BLaER1 (cell line): ENCODE measurements at regions not wholly inside any gene's neighbourhood (a gene's known extent, or its start where the extent isn't known, plus 50 kb on each side); places are given as distances from the start of the nearest gene placed in this dataset.
"Not testable (repeated sequence)": the region's sequence is repeated elsewhere in the genome, so short reads cannot be mapped to it uniquely, and the experiment has no call there.

ENCODE experiments used
- H3K27ac ChIP-seq: shearing (Covaris generic); formaldehyde crosslinking; 2 replicates; pipeline ENCODE4 v1.8.1; 2022
- H3K27me3 ChIP-seq: shearing (Covaris generic); formaldehyde crosslinking; 2 replicates; pipeline ENCODE4 v1.8.1; 2022
- H3K36me3 ChIP-seq: shearing (Covaris generic); formaldehyde crosslinking; 2 replicates; pipeline ENCODE4 v1.8.1; 2022
- H3K4me1 ChIP-seq: shearing (Covaris generic); formaldehyde crosslinking; 2 replicates; pipeline ENCODE4 v1.8.1; 2022
- H3K4me2 ChIP-seq: shearing (Covaris generic); formaldehyde crosslinking; 2 replicates; pipeline ENCODE4 v1.8.1; 2022
- H3K4me3 ChIP-seq: shearing (Covaris generic); formaldehyde crosslinking; 2 replicates; pipeline ENCODE4 v1.8.1; 2022
- H3K9ac ChIP-seq: shearing (Covaris generic); formaldehyde crosslinking; 2 replicates; pipeline ENCODE4 v1.8.1; 2022
- H3K9me3 ChIP-seq: shearing (Covaris generic); formaldehyde crosslinking; 2 replicates; pipeline ENCODE4 v1.8.1; 2022
- H4K20me1 ChIP-seq: shearing (Covaris generic); formaldehyde crosslinking; 2 replicates; pipeline ENCODE4 v1.8.1; 2022
- Cebpa-rat ChIP-seq: shearing (Covaris generic); IDR thresholded peaks from 2 replicates; pipeline ENCODE4 v1.8.1; 2022

DNA sequence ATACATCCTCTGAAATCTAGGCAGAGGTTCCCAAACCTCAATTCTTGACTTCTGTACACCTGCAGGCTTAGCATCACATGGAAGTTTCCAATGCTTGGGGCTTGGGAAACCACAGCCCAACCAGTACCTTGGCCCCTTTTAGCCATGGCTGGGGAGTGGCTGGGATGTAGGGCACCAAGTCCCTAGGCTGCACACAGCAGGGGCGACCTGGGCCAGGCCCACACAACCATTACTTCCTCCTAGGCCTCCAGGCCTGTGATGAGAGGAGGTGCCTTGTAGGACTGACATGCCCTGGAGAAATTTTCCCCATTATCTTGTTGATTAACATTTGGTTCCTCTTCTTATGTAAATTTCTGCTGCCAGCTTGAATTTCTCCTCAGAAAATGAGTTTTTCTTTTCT lies 1387.4 kb downstream of the FSCB start:
- no peaks in the 10 kb centered on the region for H3K4me1 ChIP-seq
- H3K4me2 ChIP-seq, result no peak overlapping the region
- no peaks in the 10 kb centered on the region for H3K27me3 ChIP-seq
- no peak overlapping the region for H3K9ac ChIP-seq
- no peaks in the 10 kb centered on the region for H4K20me1 ChIP-seq
- TF ChIP-seq Cebpa-rat, result no peak
- no peak overlapping the region for H3K4me3 ChIP-seq
- H3K36me3 ChIP-seq, result no peaks in the 10 kb centered on the region
- peaks cover 19% of the 10 kb centered on the region for H3K9me3 ChIP-seq
- H3K27ac ChIP-seq, result no peak overlapping the region

GRCh38 chr14:43116341-43116740 lies 1390.7 kb downstream of the FSCB start:
- H3K4me2 ChIP-seq, result no peak overlapping the region
- TF ChIP-seq Cebpa-rat, result no peak
- H3K27ac ChIP-seq, result no peak overlapping the region
- no peaks in the 10 kb centered on the region for H3K27me3 ChIP-seq
- no peak overlapping the region for H3K9ac ChIP-seq
- H3K36me3 ChIP-seq, result no peaks in the 10 kb centered on the region
- H3K9me3 ChIP-seq, result peaks cover 19% of the 10 kb centered on the region
- no peaks in the 10 kb centered on the region for H3K4me1 ChIP-seq
- H3K4me3 ChIP-seq, result no peak overlapping the region
- no peaks in the 10 kb centered on the region for H4K20me1 ChIP-seq

DNA sequence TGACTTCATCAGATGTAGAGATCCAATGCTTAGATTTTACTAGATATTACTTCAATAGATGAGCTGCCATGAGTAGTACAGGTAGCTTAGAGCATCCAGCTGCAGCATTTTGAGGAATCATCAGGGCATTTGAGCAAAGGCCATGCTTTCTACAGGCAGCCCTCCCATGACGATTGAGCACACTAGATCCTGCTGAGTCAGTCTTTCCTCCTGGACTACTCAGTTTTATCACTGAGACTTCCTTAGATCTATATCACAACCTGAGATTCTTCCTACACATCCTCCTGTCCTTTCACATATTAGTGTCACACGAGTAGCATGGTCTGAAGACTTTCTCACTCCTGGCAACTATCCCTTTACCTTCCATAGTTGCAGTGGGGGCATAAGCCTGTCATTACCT lies 1401.8 kb downstream of the FSCB start:
- TF ChIP-seq Cebpa-rat, result no peak
- Histone ChIP-seq H3K4me1 (no peaks in the 10 kb centered on the region), H3K9me3 (no peaks in the 10 kb centered on the region), H3K36me3 (no peaks in the 10 kb centered on the region), H3K4me3 (no peak overlapping the region), H3K27ac (no peak overlapping the region), H3K4me2 (no peak overlapping the region), H4K20me1 (no peaks in the 10 kb centered on the region), H3K27me3 (no peaks in the 10 kb centered on the region), H3K9ac (no peak overlapping the region)

DNA sequence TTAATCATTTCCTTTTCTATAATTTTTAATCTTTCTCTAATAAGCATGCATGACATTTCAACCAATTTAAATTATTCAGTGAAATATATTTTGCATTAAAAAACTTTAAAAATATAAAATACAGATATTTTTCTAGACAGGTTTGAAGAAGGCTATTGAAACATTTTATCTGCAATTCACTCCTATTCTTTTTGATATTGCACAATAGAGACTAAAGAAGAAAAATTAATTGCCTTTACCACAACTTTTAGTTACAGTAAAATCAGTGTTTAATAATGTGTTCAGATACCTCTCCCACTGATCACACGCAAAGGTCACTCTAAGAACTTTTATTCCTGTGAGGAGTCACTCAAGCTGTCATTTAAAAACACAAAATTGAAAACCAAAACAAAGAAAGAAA lies 1416.7 kb downstream of the FSCB start:
- H3K9me3 ChIP-seq, result no peaks in the 10 kb centered on the region
- no peaks in the 10 kb centered on the region for H3K27me3 ChIP-seq
- no peak overlapping the region for H3K27ac ChIP-seq
- H4K20me1 ChIP-seq, result no peaks in the 10 kb centered on the region
- no peaks in the 10 kb centered on the region for H3K36me3 ChIP-seq
- H3K9ac ChIP-seq, result no peak overlapping the region
- no peaks in the 10 kb centered on the region for H3K4me1 ChIP-seq
- no peak overlapping the region for H3K4me2 ChIP-seq
- TF ChIP-seq Cebpa-rat, result no peak
- H3K4me3 ChIP-seq, result no peak overlapping the region

GRCh38 chr14:43087666-43088065 lies 1419.4 kb downstream of the FSCB start:
- no peak overlapping the region for H3K27ac ChIP-seq
- H3K9ac ChIP-seq, result no peak overlapping the region
- no peaks in the 10 kb centered on the region for H4K20me1 ChIP-seq
- H3K4me1 ChIP-seq, result no peaks in the 10 kb centered on the region
- no peak for TF ChIP-seq Cebpa-rat
- no peaks in the 10 kb centered on the region for H3K27me3 ChIP-seq
- no peak overlapping the region for H3K4me2 ChIP-seq
- no peaks in the 10 kb centered on the region for H3K9me3 ChIP-seq
- H3K4me3 ChIP-seq, result no peak overlapping the region
- H3K36me3 ChIP-seq, result no peaks in the 10 kb centered on the region

DNA sequence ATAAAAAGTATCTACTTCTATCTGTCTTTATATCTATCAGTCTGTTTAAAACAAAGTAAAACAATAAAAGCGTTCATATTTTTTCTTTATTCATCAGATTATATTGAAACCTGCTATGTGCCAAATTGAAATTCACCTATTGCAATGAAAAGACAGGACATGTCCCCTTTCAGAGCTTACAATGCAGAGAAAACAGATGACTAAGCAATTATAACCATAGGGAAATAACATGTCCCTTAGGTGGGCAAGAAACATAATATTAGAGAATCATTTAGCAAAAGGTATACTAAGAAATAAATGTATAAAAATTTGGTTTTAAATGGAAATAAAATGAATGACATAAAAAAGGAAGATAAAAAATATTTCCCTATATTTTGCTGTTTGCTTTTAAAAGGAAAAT lies 1421.3 kb downstream of the FSCB start:
- no peak overlapping the region for H3K9ac ChIP-seq
- H3K4me2 ChIP-seq, result no peak overlapping the region
- H3K9me3 ChIP-seq, result no peaks in the 10 kb centered on the region
- no peak overlapping the region for H3K4me3 ChIP-seq
- H3K27ac ChIP-seq, result no peak overlapping the region
- H3K27me3 ChIP-seq, result no peaks in the 10 kb centered on the region
- no peaks in the 10 kb centered on the region for H3K36me3 ChIP-seq
- H4K20me1 ChIP-seq, result no peaks in the 10 kb centered on the region
- TF ChIP-seq Cebpa-rat, result no peak
- H3K4me1 ChIP-seq, result no peaks in the 10 kb centered on the region

DNA sequence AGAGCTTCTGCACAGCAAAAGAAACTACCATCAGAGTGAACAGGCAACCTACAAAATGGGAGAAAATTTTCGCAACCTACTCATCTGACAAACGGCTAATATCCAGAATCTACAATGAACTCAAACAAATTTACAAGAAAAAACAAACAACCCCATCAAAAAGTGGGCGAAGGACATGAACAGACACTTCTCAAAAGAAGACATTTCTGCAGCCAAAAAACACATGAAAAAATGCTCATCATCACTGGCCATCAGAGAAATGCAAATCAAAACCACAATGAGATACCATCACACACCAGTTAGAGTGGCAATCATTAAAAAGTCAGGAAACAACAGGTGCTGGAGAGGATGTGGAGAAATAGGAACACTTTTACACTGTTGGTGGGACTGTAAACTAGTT lies 1439.7 kb downstream of the FSCB start:
- H3K9ac ChIP-seq, H3K4me1 ChIP-seq, H3K9me3 ChIP-seq, H3K36me3 ChIP-seq, H3K27ac ChIP-seq, H3K4me3 ChIP-seq, H3K27me3 ChIP-seq, H3K4me2 ChIP-seq, H4K20me1 ChIP-seq: not testable (repeated sequence)

DNA sequence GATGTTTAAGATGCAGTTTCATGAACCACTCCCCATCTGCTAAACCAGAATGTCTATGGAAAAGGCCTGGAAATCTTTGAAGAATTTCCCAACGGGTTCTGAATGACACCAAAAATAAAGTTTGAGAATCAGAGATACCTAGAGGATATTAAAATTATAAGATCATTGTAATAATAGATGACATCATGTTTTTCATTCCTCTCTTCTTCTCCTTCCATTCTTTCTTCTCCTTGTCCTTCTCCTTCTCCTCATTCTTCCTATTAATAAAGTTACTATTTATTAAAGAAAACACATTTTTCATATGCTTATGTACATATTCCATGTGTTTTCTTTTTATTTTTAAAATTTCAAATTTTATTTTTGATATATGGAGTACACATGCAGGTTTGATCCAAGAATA lies 1449.4 kb downstream of the LRFN5 start:
- Histone ChIP-seq H3K9me3 (no peaks in the 10 kb centered on the region), H3K27ac (no peak overlapping the region), H4K20me1 (no peaks in the 10 kb centered on the region), H3K27me3 (no peaks in the 10 kb centered on the region), H3K36me3 (no peaks in the 10 kb centered on the region), H3K4me2 (no peak overlapping the region), H3K9ac (no peak overlapping the region), H3K4me1 (no peaks in the 10 kb centered on the region), H3K4me3 (no peak overlapping the region)
- TF ChIP-seq Cebpa-rat, result no peak

GRCh38 chr14:43052897-43053296 lies 1446.2 kb downstream of the LRFN5 start:
- Histone ChIP-seq H3K9ac (no peak overlapping the region), H4K20me1 (no peaks in the 10 kb centered on the region), H3K4me1 (no peaks in the 10 kb centered on the region), H3K27me3 (no peaks in the 10 kb centered on the region), H3K36me3 (no peaks in the 10 kb centered on the region), H3K27ac (no peak overlapping the region), H3K9me3 (no peaks in the 10 kb centered on the region), H3K4me3 (no peak overlapping the region), H3K4me2 (no peak overlapping the region)
- TF ChIP-seq Cebpa-rat, result no peak

- no peak for TF ChIP-seq Cebpa-rat
- Histone ChIP-seq H3K9me3 (no peaks in the 10 kb centered on the region), H3K4me2 (no peak overlapping the region), H3K27ac (no peak overlapping the region), H3K4me3 (no peak overlapping the region), H3K36me3 (no peaks in the 10 kb centered on the region), H4K20me1 (no peaks in the 10 kb centered on the region), H3K9ac (no peak overlapping the region), H3K4me1 (no peaks in the 10 kb centered on the region), H3K27me3 (no peaks in the 10 kb centered on the region)
Observed at GRCh38 chr14:43043850-43044249, 1437.2 kb downstream of the LRFN5 start.

- no peaks in the 10 kb centered on the region for H3K36me3 ChIP-seq
- no peak overlapping the region for H3K4me2 ChIP-seq
- H3K9me3 ChIP-seq, result no peaks in the 10 kb centered on the region
- no peak overlapping the region for H3K27ac ChIP-seq
- no peaks in the 10 kb centered on the region for H3K27me3 ChIP-seq
- H3K4me3 ChIP-seq, result no peak overlapping the region
- no peaks in the 10 kb centered on the region for H3K4me1 ChIP-seq
- H3K9ac ChIP-seq, result no peak overlapping the region
- no peak for TF ChIP-seq Cebpa-rat
- no peaks in the 10 kb centered on the region for H4K20me1 ChIP-seq
Observed at GRCh38 chr14:43042408-43042807, 1435.7 kb downstream of the LRFN5 start.
